ENCODE measurements at regions not wholly inside any gene's neighbourhood (a gene's known extent, or its start where the extent isn't known, plus 50 kb on each side); places are given as distances from the start of the nearest gene placed in this dataset.

GRCh38 chr14:38727731-38728130 is 375.3 kb downstream of the SEC23A start:
- Histone ChIP-seq H3K36me3 (ENCODE audit: control insufficient read depth, insufficient read depth, low read length) (no peaks in the 10 kb centered on the region), H3K27me3 (ENCODE audit: control insufficient read depth, insufficient read depth, low read length) (no peaks in the 10 kb centered on the region; the same call in 1 of the 2 replicates), H3K4me3 (ENCODE audit: low read depth, low read length) (no peak overlapping the region)
- TF ChIP-seq CTCF (IDR thresholded peaks at IDR 0.05; ENCODE audit: insufficient read depth, low read depth, low read length), result no peak
- no peak for DNase-seq (ENCODE audit: low read depth)
- ChIA-PET CTCF (interaction anchor here (0.8 to 1.5 kb wide), 4 partner anchors 24 to 288 kb away, joined by 3 to 5 read pairs (median 4); no protein-coding TSS in a partner anchor), POLR2A (no interaction called here)

GRCh38 chr14:38724621-38725020 is 378.4 kb downstream of the SEC23A start:
- Histone ChIP-seq H3K36me3 (ENCODE audit: control insufficient read depth, insufficient read depth, low read length) (no peaks in the 10 kb centered on the region), H3K4me3 (ENCODE audit: low read depth, low read length) (no peak overlapping the region), H3K27me3 (ENCODE audit: control insufficient read depth, insufficient read depth, low read length) (no peaks in the 10 kb centered on the region)
- no peak for TF ChIP-seq CTCF (IDR thresholded peaks at IDR 0.05; ENCODE audit: insufficient read depth, low read depth, low read length)
- DNase-seq (ENCODE audit: low read depth), result no peak
- CTCF ChIA-PET, result interaction anchor here (0.6 to 3.2 kb wide), 5 partner anchors 12 to 291 kb away, joined by 3 to 15 read pairs (median 5); no protein-coding TSS in a partner anchor
- POLR2A ChIA-PET, result no interaction called here

- Histone ChIP-seq H3K4me3 (ENCODE audit: low read depth, low read length) (no peak overlapping the region), H3K36me3 (ENCODE audit: control insufficient read depth, insufficient read depth, low read length) (no peaks in the 10 kb centered on the region), H3K27me3 (ENCODE audit: control insufficient read depth, insufficient read depth, low read length) (no peaks in the 10 kb centered on the region)
- ChIA-PET CTCF (interaction anchor here (1.1 to 3.2 kb wide), 3 partner anchors 12 to 292 kb away, joined by 3 to 15 read pairs (median 5); no protein-coding TSS in a partner anchor), POLR2A (no interaction called here)
- no peak for DNase-seq (ENCODE audit: low read depth)
- no peak for TF ChIP-seq CTCF (IDR thresholded peaks at IDR 0.05; ENCODE audit: insufficient read depth, low read depth, low read length)
Measured at GRCh38 chr14:38723959-38724358, 379.1 kb downstream of the SEC23A start.

- Histone ChIP-seq H3K27me3 (ENCODE audit: control insufficient read depth, insufficient read depth, low read length) (no peaks in the 10 kb centered on the region), H3K4me3 (ENCODE audit: low read depth, low read length) (no peak overlapping the region), H3K36me3 (ENCODE audit: control insufficient read depth, insufficient read depth, low read length) (no peaks in the 10 kb centered on the region)
- ChIA-PET CTCF (interaction anchor here (1.1 to 3.2 kb wide), 3 partner anchors 11 to 293 kb away, joined by 3 to 15 read pairs (median 5); no protein-coding TSS in a partner anchor), POLR2A (no interaction called here)
- no peak for DNase-seq (ENCODE audit: low read depth)
- TF ChIP-seq CTCF (IDR thresholded peaks at IDR 0.05; ENCODE audit: insufficient read depth, low read depth, low read length), result no peak
Measured at GRCh38 chr14:38723277-38723676, 379.8 kb downstream of the SEC23A start.

- peak; percentile 73 for TF ChIP-seq CTCF (IDR thresholded peaks at IDR 0.05; ENCODE audit: insufficient read depth, low read depth, low read length)
- DNase-seq (ENCODE audit: low read depth), result no peak
- Histone ChIP-seq H3K27me3 (ENCODE audit: control insufficient read depth, insufficient read depth, low read length) (no peaks in the 10 kb centered on the region), H3K4me3 (ENCODE audit: low read depth, low read length) (no peak overlapping the region), H3K36me3 (ENCODE audit: control insufficient read depth, insufficient read depth, low read length) (no peaks in the 10 kb centered on the region)
- ChIA-PET CTCF (interaction anchor here (0.6 to 3.2 kb wide), 7 partner anchors 12 to 294 kb away, joined by 3 to 15 read pairs (median 4); no protein-coding TSS in a partner anchor), POLR2A (no interaction called here)
Measured at GRCh38 chr14:38721822-38722431, 381.1 kb downstream of the SEC23A start.
